HG03135 (cell line): ENCODE measurements at regions not wholly inside any gene's neighbourhood (a gene's known extent, or its start where the extent isn't known, plus 50 kb on each side); places are given as distances from the start of the nearest gene placed in this dataset.
"Not testable (repeated sequence)": the region's sequence is repeated elsewhere in the genome, so short reads cannot be mapped to it uniquely, and the experiment has no call there.

ENCODE experiments used
- ATAC-seq: cut with Tn5 transposase; IDR thresholded peaks from one replicate; pipeline ENCODE4 v1.9.1; 2021; ENCODE audit warnings: mild to moderate bottlenecking, moderate library complexity; ENCODE audit not compliant: unreplicated experiment

DNA sequence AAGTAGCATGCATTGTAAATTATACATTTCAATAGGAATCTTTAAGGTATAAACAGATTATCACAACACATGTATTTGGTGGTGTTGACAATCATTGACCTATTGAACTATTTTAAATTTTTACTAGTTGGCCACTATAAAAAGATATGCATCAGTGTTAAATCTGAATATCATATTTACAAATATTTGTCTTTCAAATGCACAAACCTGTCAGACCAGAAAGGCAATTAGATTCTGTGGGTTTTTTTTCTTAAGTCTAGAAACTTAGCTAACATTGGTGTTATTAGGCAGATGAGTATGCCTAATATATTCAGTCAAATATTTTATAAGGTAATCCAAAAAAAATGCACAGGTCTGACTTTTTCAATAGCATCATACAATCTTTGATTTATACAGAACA is 241.4 kb upstream of the DGKB start:
- ATAC-seq: no peak

DNA sequence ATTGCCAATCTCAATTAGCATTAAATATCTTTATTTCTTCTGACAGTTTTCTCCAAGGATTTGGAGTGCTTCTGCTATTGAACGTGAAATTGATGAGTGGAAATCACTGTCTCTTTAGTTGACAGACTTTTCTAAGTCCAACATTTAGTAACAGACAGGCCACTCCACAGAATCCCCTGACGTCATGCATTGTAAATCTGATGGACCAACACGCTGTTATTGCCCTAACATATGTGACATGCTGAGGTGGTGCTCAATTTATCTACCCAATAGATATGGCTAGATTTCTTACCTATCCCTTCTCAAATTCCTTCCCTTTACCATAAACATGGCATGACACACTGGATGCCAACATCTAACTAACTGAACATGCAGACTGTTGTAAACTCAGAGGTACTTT is 240.6 kb upstream of the DGKB start:
- ATAC-seq: no peak

DNA sequence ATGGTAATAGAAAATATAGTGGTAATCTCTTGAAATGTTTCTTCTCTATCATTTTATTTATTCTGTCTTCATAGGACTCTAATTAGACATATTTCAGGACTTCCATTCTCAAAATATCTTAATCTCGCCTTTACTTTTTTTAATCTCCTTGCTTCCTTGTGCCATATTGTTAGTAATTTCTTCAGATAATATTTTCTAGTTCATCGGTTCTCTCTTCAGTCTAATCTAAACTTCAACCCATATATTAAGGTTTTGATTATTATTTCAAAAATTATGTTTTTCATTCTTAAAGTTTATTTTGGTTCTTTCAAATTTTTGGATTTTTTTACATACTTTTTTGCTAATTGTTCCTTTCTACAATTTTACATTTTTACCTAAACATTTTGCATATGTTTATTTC is 237.9 kb upstream of the DGKB start:
- ATAC-seq: no peak

DNA sequence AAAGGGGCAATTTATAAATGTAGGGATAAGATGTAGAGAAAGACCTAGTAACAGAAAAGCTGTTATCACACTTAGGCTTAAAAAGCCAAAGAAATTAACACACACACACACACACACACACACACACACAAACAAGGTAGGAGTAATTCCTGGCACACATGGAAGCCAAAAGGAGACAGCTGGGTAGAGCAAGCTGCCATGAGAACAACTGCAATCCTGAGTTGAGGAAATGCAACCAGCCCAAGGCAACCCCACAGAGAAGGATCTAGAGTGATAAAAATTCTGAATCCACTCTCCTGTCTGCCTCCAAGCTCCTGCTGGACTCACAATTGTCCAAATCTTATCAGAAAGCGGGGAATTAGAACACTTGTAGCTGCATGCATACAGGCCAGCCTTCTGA is 229.1 kb upstream of the DGKB start:
- no peak for ATAC-seq

DNA sequence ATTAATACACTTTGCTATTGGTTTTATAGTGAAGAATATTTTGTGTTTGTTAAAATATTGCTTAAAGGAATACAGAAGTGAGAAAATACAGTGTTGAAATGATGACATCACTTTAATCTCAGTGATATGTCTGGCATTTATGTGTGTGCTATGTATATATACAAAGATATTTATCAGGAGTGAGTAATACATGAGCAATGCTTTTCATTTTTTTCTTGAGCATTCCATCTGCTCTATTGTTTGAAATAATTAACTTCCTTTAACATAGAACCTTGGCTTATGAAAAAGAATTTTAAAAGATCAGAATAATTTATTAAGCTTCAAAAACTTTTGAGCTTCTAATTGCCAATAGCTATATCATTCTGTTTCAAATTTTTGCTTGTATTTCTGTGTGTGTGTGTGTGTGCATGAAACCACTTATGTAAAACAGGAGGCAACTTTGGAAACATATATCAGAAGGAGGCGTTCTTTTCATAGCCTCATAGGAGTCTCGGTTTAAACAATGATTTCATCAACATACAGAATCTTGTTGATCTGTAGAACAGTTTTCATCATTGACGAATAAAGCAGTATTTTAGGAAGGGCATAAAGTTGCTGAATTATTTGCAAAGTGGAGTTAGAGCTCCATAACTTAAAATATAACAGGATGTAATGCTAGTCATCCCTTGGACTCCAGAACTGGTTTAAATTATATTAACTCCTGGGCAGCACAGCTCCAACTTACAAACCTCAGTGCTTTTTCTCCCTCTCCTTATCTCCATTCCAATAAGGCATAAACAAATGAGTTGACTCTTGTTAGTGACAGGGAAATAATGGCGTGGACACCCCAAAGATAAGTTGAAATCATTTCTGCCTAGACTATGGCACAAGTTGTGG is 228.4 kb upstream of the DGKB start:
- no peak for ATAC-seq

DNA sequence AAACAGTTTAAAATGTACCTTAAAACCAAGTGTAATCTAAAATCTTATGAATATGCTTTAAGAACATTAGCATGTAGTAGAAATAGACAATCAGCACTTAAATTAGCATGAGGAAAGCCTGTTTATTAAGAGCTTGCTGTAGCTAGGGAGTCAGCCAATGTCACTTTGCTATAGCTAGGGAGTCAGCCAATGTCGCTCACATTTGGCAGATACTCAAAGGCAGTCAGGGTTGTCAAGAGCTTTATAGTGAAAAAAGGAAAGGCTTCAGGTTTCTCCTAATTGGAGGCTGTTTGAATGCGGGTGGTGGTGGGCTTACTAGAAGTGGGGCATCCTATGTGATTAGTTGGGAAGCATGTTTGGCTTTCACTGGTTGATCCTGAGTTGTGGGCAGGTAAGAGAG is 226.2 kb upstream of the DGKB start:
- no peak for ATAC-seq

DNA sequence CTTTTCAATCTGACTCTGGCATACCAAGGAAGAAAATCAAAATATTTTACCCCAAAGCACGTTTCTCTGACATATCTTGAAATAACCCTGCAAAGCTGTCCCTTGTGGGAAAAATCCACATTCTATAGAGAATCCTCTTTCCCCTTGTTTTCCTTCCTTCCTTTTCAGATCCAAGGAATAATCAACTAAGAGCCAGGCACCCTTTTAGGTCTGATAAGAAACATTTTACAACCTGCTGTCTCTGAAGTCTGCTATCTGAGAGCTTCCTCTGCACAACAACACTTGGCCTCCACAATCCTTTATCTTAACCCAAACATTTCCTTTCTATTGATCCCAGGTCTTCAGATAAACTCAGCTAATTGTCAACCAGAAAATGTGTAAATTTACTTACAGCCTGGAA is 224.1 kb upstream of the DGKB start:
- ATAC-seq: not testable (repeated sequence)

DNA sequence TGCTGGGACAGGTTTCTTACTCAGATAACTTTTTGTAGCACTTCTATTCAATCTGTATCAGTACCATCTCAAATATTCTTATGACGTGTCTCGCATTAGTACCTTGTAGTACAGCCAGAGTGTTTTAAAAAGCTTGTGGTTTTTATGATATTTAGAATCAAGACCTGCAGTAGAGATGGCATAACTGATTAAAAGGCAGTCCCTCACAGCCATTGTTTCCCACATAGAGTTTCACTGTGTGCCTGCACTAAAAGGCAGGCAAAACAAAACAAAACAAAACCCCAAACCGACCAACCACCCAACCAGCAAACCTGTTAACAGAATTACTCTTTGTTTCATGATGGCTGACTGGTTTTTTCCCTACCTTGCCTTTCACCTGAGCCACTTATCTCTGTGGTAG is 221.3 kb upstream of the DGKB start:
- ATAC-seq: no peak

DNA sequence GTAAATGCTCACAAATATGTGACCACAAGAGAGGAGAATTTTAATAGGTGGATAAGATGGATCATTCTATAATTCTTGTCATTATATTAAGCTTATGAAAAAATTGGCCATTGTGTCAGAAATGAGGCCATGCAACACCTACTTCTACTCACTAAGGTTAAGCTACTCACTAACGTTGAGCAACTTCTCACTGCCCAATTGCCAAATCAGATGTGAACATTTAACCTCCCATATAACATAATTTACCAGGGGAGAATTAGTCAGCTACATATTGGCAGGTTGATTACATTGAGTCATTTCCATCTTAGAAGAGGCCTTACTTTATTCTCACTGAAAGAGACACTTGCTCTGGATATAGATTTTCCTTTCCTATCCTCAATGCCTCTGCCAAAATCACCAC is 211.2 kb upstream of the DGKB start:
- no peak for ATAC-seq

DNA sequence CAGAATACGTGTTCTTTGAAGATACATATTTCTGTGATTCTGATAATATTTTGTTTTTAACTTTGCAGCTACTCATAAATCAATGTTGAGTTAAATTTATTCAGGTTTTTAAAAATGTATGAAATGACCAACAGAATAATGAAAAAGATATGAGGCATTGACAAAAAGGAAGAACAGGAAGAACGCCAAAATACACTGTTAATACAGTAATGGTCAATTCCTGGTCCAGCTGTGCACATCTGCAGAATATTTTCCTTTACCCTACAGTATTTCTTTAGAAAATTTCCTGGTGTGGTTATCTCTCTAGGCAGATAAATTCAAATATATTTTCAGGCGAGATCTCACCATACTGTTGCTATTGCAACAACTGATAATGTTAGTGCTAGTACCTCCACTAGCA is 203.2 kb upstream of the DGKB start:
- no peak for ATAC-seq

DNA sequence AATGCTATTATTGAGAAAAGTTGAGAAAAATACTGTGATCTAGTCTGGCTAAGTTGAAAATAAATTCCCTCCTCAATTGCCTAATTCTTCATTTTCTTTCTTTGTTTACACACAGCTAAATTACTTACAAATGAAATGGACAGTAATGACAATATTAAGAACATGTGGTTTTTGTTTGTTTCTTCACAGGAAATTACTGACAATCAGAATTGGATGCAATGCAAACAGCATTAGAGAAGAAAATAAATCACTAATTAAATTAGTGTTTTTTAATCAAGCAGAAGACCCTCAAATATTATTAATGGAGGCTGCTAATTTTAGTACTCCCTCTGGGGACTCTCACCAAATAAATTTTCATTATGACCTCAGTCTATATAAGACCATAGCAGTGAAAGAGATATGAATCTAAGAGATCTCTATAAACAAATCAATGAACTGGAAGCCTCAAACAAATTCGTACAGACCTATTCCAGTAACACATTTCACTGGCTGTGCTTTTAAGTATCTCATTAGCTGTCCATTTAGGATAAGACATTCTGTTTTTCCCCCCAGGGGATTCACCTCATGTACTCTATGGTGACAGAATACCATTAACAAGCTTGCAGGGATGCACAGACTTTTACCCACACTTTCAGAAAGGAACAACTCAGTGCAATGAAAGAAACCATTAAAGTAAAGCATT is 202.0 kb upstream of the DGKB start:
- ATAC-seq: no peak

DNA sequence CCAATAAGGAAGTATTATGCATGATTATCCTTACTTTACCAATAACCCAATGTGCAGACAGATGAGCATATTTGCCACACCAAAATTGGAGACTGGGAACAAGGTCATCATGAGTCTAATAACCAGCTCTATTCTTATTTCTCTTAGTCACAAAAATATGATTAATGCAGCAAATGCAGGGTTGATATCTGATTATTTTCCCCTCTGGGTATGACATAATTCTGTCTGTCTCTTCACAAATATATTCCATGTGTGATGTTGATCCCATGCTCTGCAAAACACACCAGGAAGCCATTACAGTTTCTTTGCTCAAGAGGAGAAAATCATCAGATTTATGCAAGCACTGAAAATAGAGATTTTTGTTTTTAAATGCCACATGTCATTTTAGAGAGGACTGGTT is 196.5 kb upstream of the DGKB start:
- ATAC-seq: no peak

DNA sequence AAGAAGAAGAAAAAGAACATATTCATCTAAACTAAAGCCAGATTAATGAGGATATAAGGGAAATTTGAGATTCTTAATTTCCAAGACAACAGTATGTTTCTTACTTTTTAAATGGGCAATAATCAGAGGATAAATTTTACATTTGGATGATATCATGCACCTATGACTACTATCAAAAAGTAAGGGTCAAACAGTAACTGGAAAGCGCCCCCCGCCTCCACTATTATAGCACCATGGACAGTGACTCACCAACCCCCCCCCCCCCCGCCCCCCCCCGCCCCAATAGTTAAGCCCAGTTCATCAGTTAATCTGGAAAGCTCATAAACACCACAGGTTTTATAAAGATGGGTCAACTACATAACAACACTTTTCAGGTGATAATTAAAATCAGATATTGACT is 194.3 kb upstream of the DGKB start:
- no peak for ATAC-seq

DNA sequence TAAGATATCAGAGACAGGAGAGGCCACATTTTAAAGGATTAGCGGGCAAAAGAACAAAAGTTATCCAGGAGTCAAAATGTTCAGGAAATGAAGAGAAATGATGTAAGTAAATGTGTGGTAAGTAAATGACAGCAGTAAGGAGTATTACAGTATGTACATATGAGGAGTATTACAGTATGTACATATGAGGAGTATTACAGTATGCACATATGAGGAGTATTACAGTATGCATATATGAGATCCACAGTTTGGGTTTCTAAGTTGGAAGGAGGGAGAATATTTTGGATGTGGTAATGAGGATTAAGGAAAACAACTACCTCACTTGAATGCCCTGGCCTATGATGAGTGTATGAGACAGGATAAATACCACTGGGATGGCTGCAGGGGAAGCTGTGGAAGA is 192.4 kb upstream of the DGKB start:
- no peak for ATAC-seq

DNA sequence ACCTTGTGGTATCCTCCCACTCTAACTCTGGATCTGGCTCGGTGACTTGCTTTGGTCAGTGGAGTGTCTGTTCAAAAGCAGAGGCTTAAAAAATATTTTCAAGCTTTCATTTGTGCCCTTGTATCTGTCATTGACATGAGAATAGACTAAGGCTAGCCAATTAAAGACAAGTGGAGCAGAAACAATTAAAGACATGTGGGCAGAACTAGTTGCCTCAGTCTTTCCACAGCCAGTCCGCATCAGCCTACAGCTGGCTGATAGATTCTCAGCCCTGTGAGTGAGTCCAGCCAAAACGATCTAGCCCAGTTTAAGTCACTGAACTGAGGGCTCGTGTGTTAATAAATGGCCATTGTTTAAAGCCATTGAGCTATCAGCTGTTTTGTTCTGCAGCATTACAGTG is 185.2 kb upstream of the DGKB start:
- ATAC-seq: no peak

DNA sequence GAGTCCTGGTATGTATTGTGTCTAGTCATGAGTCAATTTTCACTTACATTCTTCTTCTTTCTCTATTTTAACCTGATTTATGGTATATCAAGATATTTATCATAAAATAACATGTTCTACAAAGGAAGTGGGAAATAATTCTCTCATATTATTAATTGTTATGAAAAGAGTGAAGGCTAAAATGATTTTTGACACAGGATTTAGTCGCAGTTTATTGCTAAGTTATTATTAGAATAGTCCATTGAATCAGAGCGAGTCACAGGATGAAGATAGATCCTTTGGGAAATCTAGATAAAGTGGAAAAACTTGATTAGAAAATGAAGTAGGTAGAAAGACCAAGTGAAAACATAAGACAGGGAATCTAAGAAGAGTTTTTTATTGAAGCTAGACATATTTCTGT is 184.3 kb upstream of the DGKB start:
- ATAC-seq: no peak

DNA sequence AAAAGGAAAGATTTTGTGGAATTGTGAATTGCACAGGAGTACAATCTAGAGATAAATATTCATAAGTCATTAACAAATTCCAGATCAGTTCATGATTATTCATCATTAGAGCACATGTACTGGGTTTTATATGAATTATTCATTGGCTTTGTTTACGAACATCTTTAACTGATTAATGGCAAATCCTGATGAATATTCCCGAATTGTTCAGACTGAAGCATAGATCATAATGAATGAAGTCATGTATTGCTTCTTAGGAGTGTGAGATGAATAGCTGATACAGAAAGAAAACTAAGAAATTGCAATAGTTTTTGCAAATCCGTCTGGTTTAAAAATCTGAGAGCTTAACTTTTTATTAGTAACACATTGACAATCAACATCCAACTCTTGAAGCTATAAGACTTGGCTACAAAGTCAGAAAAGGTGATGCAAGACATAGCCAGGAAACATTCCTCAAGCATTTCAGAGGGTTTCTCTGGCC is 183.6 kb upstream of the DGKB start:
- ATAC-seq: no peak

DNA sequence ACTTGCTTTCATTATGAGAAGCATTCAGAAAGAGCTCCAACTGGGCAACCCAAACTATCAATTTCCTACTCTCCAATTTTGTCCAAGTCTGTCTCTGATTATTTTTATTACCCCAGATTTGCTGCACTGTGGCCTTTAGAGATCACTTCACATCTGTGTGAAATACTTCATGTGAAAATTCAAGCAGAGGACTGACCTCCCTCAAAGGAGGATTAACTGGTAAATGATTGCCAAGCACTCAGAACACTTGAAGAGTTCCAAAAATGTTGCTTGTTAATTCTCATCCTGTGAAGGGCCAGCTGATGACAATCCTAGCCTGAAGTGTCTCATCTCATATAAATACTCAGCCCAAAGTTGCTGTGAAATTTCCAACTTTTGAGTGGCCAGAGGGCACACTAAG is 182.8 kb upstream of the DGKB start:
- ATAC-seq: no peak

DNA sequence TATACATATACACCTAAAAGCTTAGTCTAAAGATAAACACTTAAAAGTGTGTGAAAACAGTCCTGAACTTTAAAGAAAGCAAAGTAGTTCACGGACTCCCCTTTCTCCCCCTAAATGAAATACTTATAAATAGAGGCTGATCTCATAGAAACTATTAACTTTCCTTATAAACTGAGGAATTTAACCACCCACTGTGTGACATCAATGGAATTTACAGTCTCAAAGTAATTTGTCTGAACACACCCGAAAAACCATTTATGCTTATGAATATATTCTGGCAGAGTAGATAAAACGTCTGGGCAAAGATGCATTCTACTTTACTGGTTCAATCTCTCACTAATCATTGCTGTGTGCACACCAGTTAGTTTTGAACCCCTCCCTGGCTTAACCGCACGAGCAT is 181.8 kb upstream of the DGKB start:
- no peak for ATAC-seq

DNA sequence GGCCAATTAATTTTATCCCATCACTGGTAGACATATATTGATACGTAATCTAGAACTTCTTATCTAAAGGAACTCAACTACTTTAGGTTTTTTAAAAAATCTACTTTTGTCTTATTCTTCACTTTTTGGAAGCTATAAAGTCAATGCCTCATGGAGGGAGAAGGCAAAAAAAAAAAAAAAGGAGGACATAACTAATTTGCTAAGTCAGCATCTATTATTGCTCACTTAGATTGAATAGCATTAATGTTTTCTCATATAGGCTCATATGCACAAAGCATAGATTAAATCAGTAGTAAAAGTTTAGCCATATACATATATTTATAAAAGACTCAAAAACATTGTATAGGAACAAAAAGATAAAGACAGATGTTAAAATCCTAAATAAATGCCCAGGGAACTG is 179.3 kb upstream of the DGKB start:
- no peak for ATAC-seq

DNA sequence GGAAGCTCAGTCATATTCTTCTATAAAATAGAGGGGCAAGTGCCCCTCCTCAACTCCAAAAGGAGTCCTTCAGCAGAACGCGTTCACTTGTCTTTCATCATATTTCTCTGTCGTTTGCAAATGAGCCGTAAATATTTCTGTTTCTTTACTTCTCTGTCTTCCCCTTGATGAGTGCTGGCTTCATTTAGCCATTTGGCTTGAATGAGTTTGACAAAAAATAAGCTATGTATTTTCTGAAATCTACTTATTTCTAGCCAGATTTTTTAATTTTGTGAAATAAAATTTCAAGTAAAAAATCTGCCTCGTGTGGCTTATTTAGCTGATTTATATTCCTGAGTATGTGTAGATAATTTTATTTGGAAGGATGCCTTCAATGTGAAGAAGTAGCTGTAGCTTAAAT is 170.8 kb upstream of the DGKB start:
- ATAC-seq: no peak

DNA sequence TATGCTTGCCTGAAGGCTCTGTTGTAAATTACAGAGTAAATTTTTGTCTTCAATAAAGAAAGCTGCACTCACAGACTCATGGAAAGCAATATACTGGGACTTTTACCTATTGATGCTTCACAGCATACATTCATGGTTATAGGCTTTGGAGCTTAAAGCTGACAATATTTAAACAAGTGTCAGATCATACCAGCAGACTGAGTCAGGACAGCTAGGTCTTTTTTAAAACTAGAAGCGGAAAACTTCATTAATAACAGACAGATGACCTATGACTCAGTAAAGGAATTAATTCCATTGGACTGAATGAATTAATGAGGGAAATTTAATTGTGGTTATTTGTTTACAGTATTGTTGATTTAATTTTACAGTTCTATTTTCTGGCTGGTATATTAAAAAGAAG is 165.8 kb upstream of the DGKB start:
- ATAC-seq: no peak

DNA sequence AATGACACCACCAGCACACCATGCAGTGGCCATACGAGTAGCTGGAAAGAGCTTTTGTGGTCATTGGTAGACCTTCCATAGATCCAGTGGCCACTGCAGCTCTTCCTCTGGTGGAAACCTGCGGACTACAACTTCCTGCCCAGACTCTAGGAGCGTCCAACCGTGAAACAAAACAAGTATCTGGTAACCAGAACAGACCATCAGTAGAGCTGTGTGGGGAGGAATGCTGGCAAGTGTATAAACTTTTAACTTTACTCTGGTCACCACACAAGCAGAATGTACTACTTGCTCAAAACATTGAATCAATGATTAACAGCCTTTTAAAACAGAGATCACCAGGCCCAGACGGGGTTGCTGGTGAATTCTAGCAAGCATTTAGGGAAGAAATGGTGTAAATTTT is 154.7 kb upstream of the DGKB start:
- ATAC-seq: no peak
